Loucy (cell line): ENCODE measurements at regions not wholly inside any gene's neighbourhood (a gene's known extent, or its start where the extent isn't known, plus 50 kb on each side); places are given as distances from the start of the nearest gene placed in this dataset.

Experiments
- H2AFZ ChIP-seq: fragments of 200-600 bp; sonication (generic); 2 replicates; pipeline ENCODE4 v1.6.0; 2016; ENCODE audit warnings: antibody characterized with exemption, mild to moderate bottlenecking, low read length, moderate library complexity
- H3F3A ChIP-seq: fragments of 200-600 bp; 2 replicates; pipeline ENCODE4 v1.6.0; 2016; ENCODE audit warnings: antibody characterized with exemption, low read depth, mild to moderate bottlenecking
- H3K27me3 ChIP-seq: fragments of 200-600 bp; sonication (generic); 2 replicates; pipeline ENCODE4 v1.6.1; 2014; ENCODE audit warnings: low read length, mild to moderate bottlenecking; ENCODE audit not compliant: insufficient read depth, poor library complexity, severe bottlenecking
- H3K36me3 ChIP-seq: fragments of 200-600 bp; sonication (generic); 2 replicates; pipeline ENCODE4 v1.6.1; 2016; ENCODE audit warnings: low read length; ENCODE audit not compliant: insufficient read depth
- H3K4me1 ChIP-seq: fragments of 200-600 bp; sonication (generic); 2 replicates; pipeline ENCODE4 v1.5.1; 2014; ENCODE audit warnings: low read length, mild to moderate bottlenecking; ENCODE audit not compliant: insufficient read depth, poor library complexity, severe bottlenecking
- H3K4me2 ChIP-seq: fragments of 200-600 bp; sonication (generic); 2 replicates; pipeline ENCODE4 v1.6.0; 2014; ENCODE audit warnings: antibody characterized with exemption, low read length, low read depth, mild to moderate bottlenecking; ENCODE audit not compliant: poor library complexity, severe bottlenecking
- H3K4me3 ChIP-seq: fragments of 200-600 bp; sonication (generic); 2 replicates; pipeline ENCODE4 v1.5.1; 2014; ENCODE audit warnings: low read length, mild to moderate bottlenecking, mixed read lengths; ENCODE audit not compliant: poor library complexity, severe bottlenecking
- H3K79me2 ChIP-seq: fragments of 200-600 bp; sonication (generic); 2 replicates; pipeline ENCODE4 v1.6.1; 2014; ENCODE audit warnings: low read length; ENCODE audit not compliant: insufficient read depth
- H3K9ac ChIP-seq: fragments of 200-600 bp; sonication (generic); 2 replicates; pipeline ENCODE4 v1.6.0; 2014; ENCODE audit warnings: mild to moderate bottlenecking, low read depth, low read length, moderate library complexity; ENCODE audit not compliant: poor library complexity, severe bottlenecking
- H3K9me2 ChIP-seq: fragments of 200-600 bp; sonication (generic); replicated peaks from 2 replicates; pipeline ENCODE4 v1.6.1; 2016; ENCODE audit warnings: low read depth, low read length, mixed read lengths
- H3K9me3 ChIP-seq: fragments of 200-600 bp; sonication (generic); 2 replicates; pipeline ENCODE4 v1.6.1; 2014; ENCODE audit warnings: mild to moderate bottlenecking, antibody characterized with exemption, low read length, low read depth; ENCODE audit not compliant: insufficient read depth
- H4K20me1 ChIP-seq: fragments of 200-600 bp; sonication (generic); 2 replicates; pipeline ENCODE4 v1.6.0; 2014; ENCODE audit warnings: antibody characterized with exemption, low read length, mild to moderate bottlenecking; ENCODE audit not compliant: insufficient read depth, poor library complexity, severe bottlenecking
- CTCF ChIP-seq: fragments of 200-600 bp; sonication (generic); conservative IDR thresholded peaks from 2 replicates; pipeline ENCODE4 v1.5.1; 2014; ENCODE audit warnings: mild to moderate bottlenecking, antibody characterized with exemption, low read length
- EZH2phosphoT487 ChIP-seq: fragments of 200-600 bp; IDR thresholded peaks from 2 replicates; pipeline ENCODE4 v1.6.1; 2018; ENCODE audit warnings: antibody characterized with exemption, mild to moderate bottlenecking, moderate library complexity, borderline replicate concordance

GRCh38 chr7:116377721-116378120, 121.8 kb upstream of the CAV2 start:
- H3F3A ChIP-seq, result no peaks in the 10 kb centered on the region
- H3K4me1 ChIP-seq, result no peaks in the 10 kb centered on the region
- H3K9me2 ChIP-seq, result no peaks in the 10 kb centered on the region
- no peaks in the 10 kb centered on the region for H4K20me1 ChIP-seq
- H3K4me3 ChIP-seq, result no peak overlapping the region
- no peak overlapping the region for H2AFZ ChIP-seq
- no peaks in the 10 kb centered on the region for H3K36me3 ChIP-seq
- H3K4me2 ChIP-seq, result no peak overlapping the region
- no peak for TF ChIP-seq EZH2phosphoT487
- no peak for TF ChIP-seq CTCF
- no peak overlapping the region for H3K9ac ChIP-seq
- no peaks in the 10 kb centered on the region for H3K27me3 ChIP-seq
- no peaks in the 10 kb centered on the region for H3K79me2 ChIP-seq
- H3K9me3 ChIP-seq, result no peaks in the 10 kb centered on the region

GRCh38 chr7:116380025-116380424, 119.5 kb upstream of the CAV2 start:
- Histone ChIP-seq H3K4me2 (no peak overlapping the region), H2AFZ (no peak overlapping the region), H3K9me3 (no peaks in the 10 kb centered on the region), H3K27me3 (no peaks in the 10 kb centered on the region), H3F3A (no peaks in the 10 kb centered on the region), H3K36me3 (no peaks in the 10 kb centered on the region), H4K20me1 (no peaks in the 10 kb centered on the region), H3K79me2 (no peaks in the 10 kb centered on the region), H3K4me3 (no peak overlapping the region), H3K9me2 (no peaks in the 10 kb centered on the region), H3K9ac (no peak overlapping the region), H3K4me1 (no peaks in the 10 kb centered on the region)
- TF ChIP-seq CTCF (no peak), EZH2phosphoT487 (no peak)

- TF ChIP-seq EZH2phosphoT487 (no peak), CTCF (no peak)
- no peaks in the 10 kb centered on the region for H3K27me3 ChIP-seq
- H2AFZ ChIP-seq, result no peak overlapping the region
- H3K4me1 ChIP-seq, result no peaks in the 10 kb centered on the region
- no peak overlapping the region for H3K9ac ChIP-seq
- no peaks in the 10 kb centered on the region for H3K9me3 ChIP-seq
- H3K4me2 ChIP-seq, result no peak overlapping the region
- H3K36me3 ChIP-seq, result no peaks in the 10 kb centered on the region
- no peaks in the 10 kb centered on the region for H4K20me1 ChIP-seq
- H3K79me2 ChIP-seq, result no peaks in the 10 kb centered on the region
- H3F3A ChIP-seq, result no peaks in the 10 kb centered on the region
- H3K4me3 ChIP-seq, result no peak overlapping the region
- no peaks in the 10 kb centered on the region for H3K9me2 ChIP-seq
Observed at GRCh38 chr7:116382375-116382774, 117.2 kb upstream of the CAV2 start.
